ENCODE measurements at regions not wholly inside any gene's neighbourhood (a gene's known extent, or its start where the extent isn't known, plus 50 kb on each side); places are given as distances from the start of the nearest gene placed in this dataset.

DNA sequence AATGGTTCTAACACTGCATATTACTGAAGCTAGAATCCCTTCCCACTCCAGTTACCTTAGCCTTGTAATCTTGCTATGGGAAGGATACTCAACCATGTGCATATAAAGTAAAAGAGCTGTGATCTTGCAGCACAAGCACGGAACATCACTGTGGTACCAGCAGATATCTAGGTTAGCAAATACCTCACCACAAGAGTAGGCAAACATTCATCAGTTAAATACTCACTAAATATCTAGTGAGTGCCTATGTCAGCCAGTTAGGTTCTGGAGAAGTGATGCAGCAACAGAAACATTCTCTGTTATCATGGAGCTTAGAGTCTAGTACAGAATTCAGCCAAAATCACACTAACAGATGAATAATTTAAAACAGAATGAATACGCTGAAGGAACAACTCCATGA, 349.6 kb upstream of the UBE2E3 start:
- POLR2A ChIA-PET (ENCODE audit: unreplicated experiment) = interaction anchor here (0.9 kb wide), 1 partner anchor 104 kb away, joined by 3 read pairs; no protein-coding TSS in a partner anchor
- no peak overlapping the region for H3K4me2 ChIP-seq
- CTCF ChIA-PET = no interaction called here
- no peaks in the 10 kb centered on the region for H3K27me3 ChIP-seq (ENCODE audit: insufficient read depth, low read depth)
- H3K9me2 ChIP-seq (ENCODE audit: insufficient read depth) = no peaks in the 10 kb centered on the region
- intact Hi-C loops (cut with micrococcal nuclease; ENCODE audit: unreplicated experiment) = no loop called here
- H3F3A ChIP-seq (ENCODE audit: insufficient read depth, low read depth) = no peaks in the 10 kb centered on the region
- H3K4me3 ChIP-seq = no peak overlapping the region
- BruUV-seq (replicated peaks) = no TSS peak
- DNase-seq = no peak
- no peak for TF ChIP-seq EZH2 (IDR thresholded peaks at IDR 0.05; ENCODE audit: low read depth)
- H3K79me2 ChIP-seq (ENCODE audit: low read depth) = no peaks in the 10 kb centered on the region
- no peaks in the 10 kb centered on the region for H3K9me3 ChIP-seq (ENCODE audit: insufficient read depth, low read depth)
- 0 out of 2 replicates have a peak, but pooled peaks cover 4% of the 10 kb centered on the region for H3K4me1 ChIP-seq (replicated peaks; ENCODE audit: insufficient read depth)
- H3K36me3 ChIP-seq (ENCODE audit: low read depth) = no peaks in the 10 kb centered on the region
- H3K27ac ChIP-seq = no peak overlapping the region
- no peak overlapping the region for H2AFZ ChIP-seq
- no peaks in the 10 kb centered on the region for H4K20me1 ChIP-seq (ENCODE audit: insufficient read depth)

GRCh38 chr2:180625006-180625844, 355.2 kb upstream of the UBE2E3 start:
- no TSS peak for BruUV-seq (replicated peaks)
- H4K20me1 ChIP-seq (ENCODE audit: insufficient read depth) = no peaks in the 10 kb centered on the region
- H3K36me3 ChIP-seq (ENCODE audit: low read depth) = no peaks in the 10 kb centered on the region
- no peak overlapping the region for H2AFZ ChIP-seq
- no peak overlapping the region for H3K4me3 ChIP-seq
- ChIA-PET POLR2A (ENCODE audit: unreplicated experiment) (no interaction called here), CTCF (no interaction called here)
- H3K27ac ChIP-seq = no peak overlapping the region
- no peaks in the 10 kb centered on the region for H3K79me2 ChIP-seq (ENCODE audit: low read depth)
- intact Hi-C loops (cut with micrococcal nuclease; ENCODE audit: unreplicated experiment) = loop anchor here (5.0 kb wide), 1 partner anchor 103 kb away; no protein-coding TSS in a partner anchor
- H3F3A ChIP-seq (ENCODE audit: insufficient read depth, low read depth) = no peaks in the 10 kb centered on the region
- no peak for DNase-seq
- peaks cover 13% of the 10 kb centered on the region; the same call in 1 of the 2 replicates for H3K9me2 ChIP-seq (ENCODE audit: insufficient read depth)
- no peaks in the 10 kb centered on the region for H3K27me3 ChIP-seq (ENCODE audit: insufficient read depth, low read depth)
- H3K4me1 ChIP-seq (replicated peaks; ENCODE audit: insufficient read depth) = no peaks in the 10 kb centered on the region
- H3K9me3 ChIP-seq (ENCODE audit: insufficient read depth, low read depth) = no peaks in the 10 kb centered on the region
- H3K4me2 ChIP-seq = no peak overlapping the region
- TF ChIP-seq EZH2 (IDR thresholded peaks at IDR 0.05; ENCODE audit: low read depth) = no peak
- TF ChIP-seq CTCF (conservative IDR thresholded peaks at IDR 0.05) = no peak

DNA sequence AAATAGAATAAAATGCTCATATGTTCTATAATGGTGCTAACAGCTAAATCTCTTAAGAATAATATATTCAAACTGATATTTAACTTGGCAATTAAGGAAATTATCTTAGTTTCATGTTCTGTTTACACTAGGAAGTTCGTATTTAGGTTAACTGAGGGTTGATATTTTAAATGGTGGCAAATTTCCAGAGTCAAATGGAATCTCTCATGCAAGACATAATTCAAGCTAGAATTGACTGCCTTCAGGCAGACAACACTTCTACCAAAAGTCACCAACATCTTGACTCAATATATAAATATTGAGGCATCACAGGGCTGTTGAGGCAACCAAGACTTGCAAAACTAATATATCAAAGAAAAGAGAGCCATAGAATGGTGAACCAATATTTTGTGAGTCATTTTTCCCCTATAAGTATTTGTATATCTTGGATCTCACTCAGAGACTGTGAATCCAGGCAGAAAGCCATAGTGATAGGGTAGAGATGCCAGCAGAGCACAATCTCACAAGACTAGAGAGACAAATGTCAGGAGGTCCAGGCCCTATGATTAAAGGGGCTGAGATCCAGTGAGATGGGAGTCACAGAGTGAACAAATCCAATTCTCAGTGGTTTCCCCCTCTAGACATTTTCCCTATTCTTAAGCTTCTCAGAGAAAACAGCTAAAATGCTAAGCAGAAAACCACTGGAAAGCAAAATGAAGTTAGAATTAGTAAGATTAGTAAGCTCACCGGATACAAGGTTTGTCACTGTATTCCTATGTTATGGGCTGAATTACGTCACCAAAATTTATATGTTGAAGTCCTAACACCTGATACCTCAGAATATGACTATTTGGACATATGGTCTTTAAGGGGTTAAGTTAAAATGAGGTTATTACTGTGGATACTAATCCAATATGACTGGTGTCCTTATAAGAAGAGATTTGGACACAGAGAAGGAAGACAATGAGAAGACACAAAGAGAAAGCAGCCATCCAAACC, 358.2 kb upstream of the UBE2E3 start:
- H3K79me2 ChIP-seq (ENCODE audit: low read depth) = no peaks in the 10 kb centered on the region
- CTCF ChIA-PET = no interaction called here
- H3K4me3 ChIP-seq = no peak overlapping the region
- BruUV-seq (replicated peaks) = no TSS peak
- intact Hi-C loops (cut with micrococcal nuclease; ENCODE audit: unreplicated experiment) = no loop called here
- H3F3A ChIP-seq (ENCODE audit: insufficient read depth, low read depth) = no peaks in the 10 kb centered on the region
- H3K36me3 ChIP-seq (ENCODE audit: low read depth) = no peaks in the 10 kb centered on the region
- no peaks in the 10 kb centered on the region for H3K4me1 ChIP-seq (replicated peaks; ENCODE audit: insufficient read depth)
- H4K20me1 ChIP-seq (ENCODE audit: insufficient read depth) = no peaks in the 10 kb centered on the region
- H3K9me2 ChIP-seq (ENCODE audit: insufficient read depth) = peaks cover 13% of the 10 kb centered on the region; the same call in 1 of the 2 replicates
- no peak for TF ChIP-seq CTCF (conservative IDR thresholded peaks at IDR 0.05)
- TF ChIP-seq EZH2 (IDR thresholded peaks at IDR 0.05; ENCODE audit: low read depth) = no peak
- no peak overlapping the region for H3K27ac ChIP-seq
- H3K4me2 ChIP-seq = no peak overlapping the region
- H3K9me3 ChIP-seq (ENCODE audit: insufficient read depth, low read depth) = no peaks in the 10 kb centered on the region
- H3K27me3 ChIP-seq (ENCODE audit: insufficient read depth, low read depth) = no peaks in the 10 kb centered on the region
- DNase-seq = no peak
- POLR2A ChIA-PET (ENCODE audit: unreplicated experiment) = interaction anchor here (0.6 kb wide), 1 partner anchor 11 kb away, joined by 4 read pairs; no protein-coding TSS in a partner anchor
- H2AFZ ChIP-seq = no peak overlapping the region
